Activated CD8-positive, alpha-beta T cell treated with anti-CD3 and anti-CD28 coated beads for 36 hours (primary cell): ENCODE measurements at regions not wholly inside any gene's neighbourhood (a gene's known extent, or its start where the extent isn't known, plus 50 kb on each side); places are given as distances from the start of the nearest gene placed in this dataset.
"Not testable (repeated sequence)": the region's sequence is repeated elsewhere in the genome, so short reads cannot be mapped to it uniquely, and the experiment has no call there.

Source experiments
- ATAC-seq: fragments of 200-7000 bp; cut with Tn5 transposase; one replicate; pipeline ENCODE4 v1.10.0; 2021; ENCODE audit warnings: mild to moderate bottlenecking, moderate library complexity
- CTCF ChIA-PET: fragments of 350-600 bp; sonication (Branson Sonifier 250); formaldehyde crosslinking; loops from one replicate; lab custom pipeline; 2021; ENCODE audit warnings: antibody characterized with exemption; lab: Charles Lee
- POLR2A ChIA-PET: fragments of 350-600 bp; sonication (Branson Sonifier 250); formaldehyde crosslinking; loops from one replicate; lab custom pipeline; 2021; ENCODE audit warnings: antibody characterized with exemption; lab: Charles Lee
- DNase-seq: peaks from one replicate; pipeline ENCODE4 v3.0.0-alpha.2; 2020
- H3K27ac Mint-ChIP-seq: one replicate; pipeline ENCODE4 v1.8.0; 2021; ENCODE audit warnings: mild to moderate bottlenecking, mixed read lengths
- H3K27me3 Mint-ChIP-seq: one replicate; pipeline ENCODE4 v1.8.0; 2021; ENCODE audit warnings: mixed read lengths
- H3K36me3 Mint-ChIP-seq: one replicate; pipeline ENCODE4 v1.8.0; 2021; ENCODE audit warnings: low read depth, mixed read lengths
- H3K4me1 Mint-ChIP-seq: one replicate; pipeline ENCODE4 v1.8.0; 2021; ENCODE audit warnings: low read depth, mixed read lengths
- H3K4me3 Mint-ChIP-seq: one replicate; pipeline ENCODE4 v1.8.0; 2021; ENCODE audit warnings: mild to moderate bottlenecking, moderate library complexity, mixed read lengths
- H3K9me3 Mint-ChIP-seq: one replicate; pipeline ENCODE4 v1.8.0; 2021; ENCODE audit warnings: mixed read lengths
- CTCF ChIP-seq: fragments of 200-600 bp; IDR thresholded peaks from one replicate; pipeline ENCODE4 v1.8.0; 2022; ENCODE audit warnings: antibody characterized with exemption, mild to moderate bottlenecking
- intact Hi-C: fragments of 100-400 bp; cut with micrococcal nuclease; formaldehyde crosslinking; loops from one replicate; pipeline ENCODE4 v1.10.0; 2022

GRCh38 chr4:189809241-189809735 lies 131.4 kb upstream of the FRG1 start:
- DNase-seq (no peak), ATAC-seq (no peak)
- TF ChIP-seq CTCF, result no peak
- H3K27ac Mint-ChIP-seq, result no peak overlapping the region
- H3K36me3 Mint-ChIP-seq, result no peaks in the 10 kb centered on the region
- H3K4me1 Mint-ChIP-seq, result no peaks in the 10 kb centered on the region
- ChIA-PET POLR2A (no interaction called here), CTCF (interaction anchor here (1.0 kb wide), 1 partner anchor 15 kb away, joined by 3 read pairs; no protein-coding TSS in a partner anchor)
- no peak overlapping the region for H3K4me3 Mint-ChIP-seq
- peaks cover 6% of the 10 kb centered on the region for H3K27me3 Mint-ChIP-seq
- peaks cover 10% of the 10 kb centered on the region for H3K9me3 Mint-ChIP-seq
- intact Hi-C loops, result no loop called here

GRCh38 chr4:189809839-189810238 lies 130.8 kb upstream of the FRG1 start:
- TF ChIP-seq CTCF, result no peak
- ChIA-PET POLR2A (no interaction called here), CTCF (interaction anchor here (1.0 kb wide), 1 partner anchor 15 kb away, joined by 3 read pairs; no protein-coding TSS in a partner anchor)
- DNase-seq (no peak), ATAC-seq (no peak)
- Mint-ChIP-seq H3K27ac (no peak overlapping the region), H3K4me1 (no peaks in the 10 kb centered on the region), H3K9me3 (peaks cover 10% of the 10 kb centered on the region), H3K36me3 (no peaks in the 10 kb centered on the region), H3K4me3 (no peak overlapping the region), H3K27me3 (peaks cover 6% of the 10 kb centered on the region)
- intact Hi-C loops, result no loop called here

- H3K4me3 Mint-ChIP-seq, intact Hi-C loops, POLR2A ChIA-PET, H3K27me3 Mint-ChIP-seq, H3K27ac Mint-ChIP-seq, CTCF ChIA-PET, H3K36me3 Mint-ChIP-seq, ATAC-seq, DNase-seq, H3K9me3 Mint-ChIP-seq, H3K4me1 Mint-ChIP-seq: not testable (repeated sequence)
These were observed 130.1 kb upstream of the FRG1 start for GRCh38 chr4:189810318-189811181.

- intact Hi-C loops, result no loop called here
- DNase-seq (no peak), ATAC-seq (no peak)
- Mint-ChIP-seq H3K9me3 (no peaks in the 10 kb centered on the region), H3K4me3 (no peak overlapping the region), H3K27me3 (peaks cover 5% of the 10 kb centered on the region), H3K36me3 (no peaks in the 10 kb centered on the region), H3K27ac (no peak overlapping the region), H3K4me1 (no peaks in the 10 kb centered on the region)
- CTCF ChIA-PET, result interaction anchor here (0.9 to 1.0 kb wide), 2 partner anchors 23 to 25 kb away, joined by 3 read pairs; no protein-coding TSS in a partner anchor
- POLR2A ChIA-PET, result no interaction called here
- no peak for TF ChIP-seq CTCF
These were observed 125.1 kb upstream of the FRG1 start for GRCh38 chr4:189815404-189816192.

- ChIA-PET POLR2A (no interaction called here), CTCF (interaction anchor here (1.2 kb wide), 1 partner anchor 9 kb away, joined by 3 read pairs; no protein-coding TSS in a partner anchor)
- TF ChIP-seq CTCF, result no peak
- intact Hi-C loops, result no loop called here
- Mint-ChIP-seq H3K4me3 (no peak overlapping the region), H3K9me3 (no peaks in the 10 kb centered on the region), H3K27ac (no peak overlapping the region), H3K27me3 (no peaks in the 10 kb centered on the region), H3K4me1 (no peaks in the 10 kb centered on the region), H3K36me3 (no peaks in the 10 kb centered on the region)
- ATAC-seq, result no peak
- DNase-seq, result no peak
These were observed 118.3 kb upstream of the FRG1 start for GRCh38 chr4:189822326-189822725.
